ENCODE measurements at regions not wholly inside any gene's neighbourhood (a gene's known extent, or its start where the extent isn't known, plus 50 kb on each side); places are given as distances from the start of the nearest gene placed in this dataset.
"Not testable (repeated sequence)": the region's sequence is repeated elsewhere in the genome, so short reads cannot be mapped to it uniquely, and the experiment has no call there.

DNA sequence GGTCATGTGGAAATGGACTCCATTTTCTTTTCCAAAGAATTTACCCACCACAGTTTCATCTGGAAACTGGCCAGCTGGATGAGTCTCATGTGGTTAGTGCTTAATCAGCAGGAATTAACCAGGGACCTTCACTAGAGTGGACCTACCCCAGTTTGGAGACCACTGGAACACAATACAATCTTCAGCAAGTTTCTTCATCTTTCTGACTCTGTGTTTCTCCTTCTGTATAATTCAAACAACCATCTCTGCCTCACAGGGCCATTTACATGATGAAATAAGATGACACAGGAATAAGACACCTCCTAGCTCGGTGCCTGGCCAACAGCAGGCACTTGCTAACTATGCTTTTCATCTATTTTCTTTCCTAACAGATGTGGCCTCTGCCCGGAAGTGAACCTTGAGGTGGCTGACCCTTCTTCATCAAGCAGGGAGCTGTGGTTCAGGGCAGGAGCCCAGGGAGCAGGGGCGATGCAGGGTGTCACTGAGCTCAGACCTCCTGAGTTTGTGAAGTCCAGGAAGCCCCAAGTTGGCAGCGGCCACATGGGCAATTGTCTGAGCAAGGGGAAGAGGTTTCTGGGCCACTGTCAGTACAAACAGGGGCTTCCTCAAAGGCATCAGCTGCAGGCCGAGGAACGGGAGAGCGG, 98.8 kb downstream of the SOD2 start:
- no peak for DNase-seq

DNA sequence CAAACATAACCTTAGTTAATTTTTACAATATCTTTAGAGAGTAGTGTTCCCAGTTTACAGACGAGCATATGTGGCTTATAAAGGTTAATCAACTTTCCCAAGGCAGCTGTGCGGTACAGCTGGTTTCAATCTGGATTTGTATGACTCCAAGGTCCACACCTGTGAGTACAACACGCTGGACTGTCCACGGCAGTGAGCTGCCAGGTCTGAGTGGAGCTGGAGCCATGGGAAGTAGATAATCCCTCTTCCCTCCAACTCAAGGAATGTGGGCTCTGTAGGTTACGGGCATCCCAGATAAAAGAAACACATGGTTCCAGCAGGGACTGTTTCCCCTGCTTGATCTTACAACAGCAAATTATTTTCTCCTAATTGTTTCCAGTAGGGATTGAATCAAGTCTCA, 102.2 kb downstream of the SOD2 start:
- no peak for DNase-seq

DNA sequence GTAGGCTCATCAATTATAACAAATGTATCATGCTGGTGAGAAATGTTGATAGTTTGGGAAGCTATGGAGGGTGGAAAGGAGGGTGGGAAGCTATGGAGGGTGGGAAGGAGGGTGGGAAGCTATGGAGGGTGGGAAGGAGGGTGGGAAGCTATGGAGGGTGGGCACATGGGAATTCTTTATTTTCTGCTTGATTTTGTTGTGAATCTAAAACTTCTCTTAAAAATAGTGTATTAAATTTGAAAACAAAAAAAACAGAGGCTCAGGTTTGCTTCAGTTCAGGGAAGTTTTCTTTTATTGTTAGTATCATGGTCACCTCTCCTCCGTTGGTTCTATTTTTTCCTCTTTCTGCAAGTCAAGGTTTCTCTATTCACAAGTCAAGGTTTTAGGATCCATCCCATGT, 106.4 kb downstream of the SOD2 start:
- DNase-seq: no peak

DNA sequence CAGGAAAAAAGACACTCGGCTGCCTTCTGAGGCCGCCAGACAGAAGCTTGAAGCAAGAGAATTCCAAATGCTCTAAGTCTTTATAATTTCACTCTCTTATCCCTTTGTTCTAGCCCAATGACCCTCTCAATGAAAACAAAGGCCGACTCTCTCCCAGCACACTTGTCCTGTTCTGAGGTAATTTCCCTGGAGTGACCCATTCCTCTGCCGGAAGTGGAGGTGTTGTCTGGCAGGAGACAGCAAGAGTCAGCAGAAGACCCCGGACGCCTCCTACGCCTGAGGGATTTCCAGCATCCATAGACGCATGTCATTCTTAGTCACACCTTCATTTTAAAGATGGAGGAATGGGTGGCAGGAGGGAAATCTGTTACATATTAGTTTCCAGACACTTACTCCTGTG, 110.3 kb downstream of the SOD2 start:
- DNase-seq: no peak

DNA sequence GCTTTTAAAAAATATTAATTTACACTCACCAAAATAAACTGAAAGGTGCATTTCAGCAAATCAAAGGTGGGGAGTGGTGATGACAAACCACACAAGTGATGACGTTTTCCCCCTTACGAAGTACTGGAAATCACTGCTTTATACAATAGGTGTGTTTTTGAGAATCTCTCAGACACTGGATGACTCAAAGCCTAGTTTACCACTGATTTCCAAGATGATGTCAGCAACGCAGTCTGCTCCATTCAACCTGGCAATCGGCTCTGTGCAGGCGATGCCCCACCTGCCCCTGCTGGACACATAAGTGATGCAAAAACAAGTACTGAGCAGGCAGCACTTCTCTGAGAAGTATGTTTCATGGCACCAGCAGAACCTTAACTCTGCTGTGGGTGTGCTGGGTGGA, 114.4 kb downstream of the SOD2 start:
- DNase-seq: no peak

DNA sequence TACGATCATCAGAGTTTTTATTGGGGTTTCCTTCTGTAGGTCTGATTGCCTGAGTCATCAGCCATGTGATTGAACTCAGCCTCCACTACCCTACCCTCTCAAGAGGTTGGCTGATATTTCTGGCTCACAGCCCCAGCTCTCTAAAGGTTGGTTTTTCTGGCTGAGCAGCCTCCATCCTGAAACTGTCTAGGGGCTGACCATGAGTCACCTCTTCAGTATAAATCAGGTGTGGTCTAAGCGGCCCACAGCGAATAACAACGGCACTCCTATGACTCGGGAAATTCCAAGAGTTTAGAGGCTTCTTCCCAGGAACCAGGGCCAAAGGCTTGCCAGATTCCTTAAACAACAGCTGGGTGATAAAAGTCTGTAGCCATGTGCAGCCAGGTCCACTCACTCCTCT, 115.5 kb downstream of the SOD2 start:
- DNase-seq: no peak

DNA sequence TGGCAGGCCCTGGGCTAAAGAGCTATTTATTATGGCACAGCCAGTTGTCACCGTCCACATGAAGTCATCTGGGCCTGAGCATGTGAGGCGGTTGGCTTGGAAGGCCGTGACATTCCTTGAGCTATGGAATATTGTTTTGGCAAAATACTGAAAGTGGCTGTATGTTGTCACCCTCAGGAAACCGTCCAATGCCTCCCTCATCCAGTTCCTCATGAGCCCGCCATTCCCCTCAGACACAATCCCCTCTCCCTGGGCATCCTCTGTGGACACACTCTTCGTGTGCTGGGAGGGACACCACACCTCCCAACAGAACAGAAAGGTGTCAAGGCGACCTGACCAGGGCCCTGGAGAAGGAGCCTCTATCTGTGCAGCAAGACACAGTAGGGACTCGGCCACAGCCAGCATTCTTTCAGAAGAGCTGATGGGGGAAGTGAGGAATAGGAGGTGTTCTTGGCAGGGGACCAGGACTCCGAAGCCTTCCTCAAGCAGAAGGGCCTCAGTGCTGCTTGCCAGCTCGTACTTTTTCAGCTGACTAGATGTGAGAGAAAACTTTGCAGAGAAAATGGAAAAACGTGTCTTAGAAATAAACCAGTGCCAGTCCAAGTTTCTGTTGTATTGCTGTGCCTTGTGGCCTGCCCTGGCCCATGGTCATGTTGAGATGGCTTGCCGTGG, 120.5 kb downstream of the SOD2 start:
- no peak for DNase-seq

DNA sequence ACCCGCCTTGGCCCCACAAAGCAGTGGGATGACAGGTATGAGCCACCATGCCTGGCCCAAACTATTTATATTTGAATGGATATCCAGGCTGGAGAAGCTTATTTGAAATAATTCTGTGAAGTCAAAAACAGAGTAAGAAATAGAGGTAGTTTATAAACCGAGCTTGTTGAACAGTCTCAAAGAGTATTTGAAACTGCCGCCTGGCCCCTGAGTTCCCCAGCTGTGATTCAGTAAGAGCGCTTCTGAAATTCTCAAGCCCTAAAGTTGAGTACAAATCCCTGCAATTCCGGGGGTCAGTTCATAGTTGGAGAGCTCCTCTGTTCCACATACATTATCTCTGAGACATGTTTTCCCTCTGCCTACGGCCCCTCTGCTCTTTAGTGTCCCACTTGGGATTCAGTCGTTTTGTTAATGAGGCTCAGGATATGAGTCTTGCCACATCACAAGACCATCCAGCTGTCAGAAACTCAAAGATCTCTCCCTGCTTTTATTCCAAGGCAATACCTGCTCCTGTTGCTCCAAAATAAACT, 127.8 kb downstream of the SOD2 start:
- no peak for DNase-seq

DNA sequence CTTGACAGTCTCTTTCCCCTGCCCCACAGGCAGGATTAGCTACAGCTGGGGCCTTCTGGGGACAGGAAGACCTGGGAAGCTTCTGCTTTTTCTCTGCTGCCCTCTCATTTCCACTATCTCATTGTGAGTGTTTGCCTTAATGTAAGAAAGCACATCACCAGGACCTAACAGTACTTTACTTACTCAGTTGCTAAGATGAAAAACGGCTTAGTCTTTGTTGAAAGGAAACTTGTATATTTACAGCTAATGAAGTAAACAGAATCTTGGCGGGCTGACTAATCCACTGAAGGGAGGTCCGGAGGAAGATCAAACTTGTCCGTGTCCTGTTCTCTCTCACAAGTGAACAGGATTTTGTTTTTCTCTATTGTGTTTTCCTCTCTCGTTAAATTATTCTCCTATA, 128.6 kb downstream of the SOD2 start:
- DNase-seq: no peak

DNA sequence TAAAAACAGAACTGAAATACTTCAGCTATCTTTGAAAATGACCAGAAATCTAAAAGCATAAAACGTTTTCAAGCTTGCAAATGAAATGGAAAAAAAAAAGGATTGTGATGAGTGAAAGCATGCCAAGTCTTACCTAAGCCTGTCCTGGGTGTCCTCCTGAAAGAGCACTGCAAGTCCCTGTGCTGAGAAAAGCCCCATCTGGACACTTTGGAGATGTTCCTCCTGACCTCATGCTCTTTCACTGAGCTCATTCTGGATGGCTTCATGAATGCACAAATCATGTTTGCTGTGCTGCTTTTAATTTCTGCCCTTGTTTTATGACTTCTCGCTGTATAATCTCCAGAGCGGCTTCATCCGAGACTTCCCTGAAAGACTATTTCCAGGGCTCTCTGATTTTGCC, 136.0 kb downstream of the SOD2 start:
- DNase-seq: no peak

DNA sequence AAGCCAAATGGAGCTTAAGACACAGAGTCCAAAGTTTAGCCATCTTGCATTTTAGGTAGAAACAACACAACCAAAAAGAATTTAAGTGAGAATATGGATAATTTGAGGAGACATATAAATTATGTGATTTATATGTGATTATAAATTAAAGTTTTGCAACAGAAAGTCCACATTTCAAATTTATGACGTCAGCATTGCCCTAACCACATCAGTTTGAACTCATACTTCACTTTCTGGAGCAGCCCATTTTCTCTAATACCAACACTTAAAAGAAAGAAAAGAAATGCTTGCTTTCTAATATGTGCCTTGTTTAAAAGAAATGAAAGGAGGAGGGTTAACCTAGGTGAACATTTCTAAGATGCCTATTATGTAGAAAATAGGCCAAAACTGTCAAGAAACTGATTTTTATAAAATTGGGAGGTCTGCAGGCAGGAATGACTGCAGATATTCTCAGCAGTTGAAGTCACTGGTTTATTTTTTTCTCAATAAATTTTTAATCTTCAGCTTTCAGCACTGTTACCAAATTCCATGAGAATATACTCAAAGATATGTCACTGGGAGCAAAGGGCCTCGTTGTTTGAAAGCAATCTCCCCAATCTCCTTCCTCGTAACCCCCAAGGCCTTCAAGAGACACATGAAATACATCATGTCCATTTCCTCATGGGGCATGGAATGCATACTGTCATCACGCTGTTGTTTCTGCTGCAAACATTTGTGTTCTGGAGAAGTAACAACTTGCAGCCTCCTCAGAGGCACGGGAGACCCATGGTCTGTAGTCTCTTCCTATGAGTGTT, 137.8 kb downstream of the SOD2 start:
- no peak for DNase-seq

DNA sequence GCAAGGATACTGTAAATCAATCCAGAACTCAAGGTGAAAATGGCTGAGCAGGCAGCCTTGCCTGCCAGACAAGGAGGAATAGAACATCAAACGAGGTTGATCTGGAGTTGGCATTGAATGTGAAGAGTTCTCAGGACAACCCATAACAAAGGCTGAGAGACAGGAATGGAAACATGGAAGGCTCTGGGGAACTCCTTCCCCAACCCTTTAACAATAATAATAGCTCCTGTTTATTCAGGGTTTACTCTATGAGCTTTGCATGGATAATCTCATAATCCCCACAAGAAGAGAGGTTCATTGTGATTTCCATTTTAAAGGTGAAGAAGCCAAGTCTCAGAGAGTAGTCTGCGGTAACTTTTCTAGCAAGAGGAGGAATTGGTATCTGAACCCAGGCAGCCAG, 151.7 kb downstream of the SOD2 start:
- no peak for DNase-seq

DNA sequence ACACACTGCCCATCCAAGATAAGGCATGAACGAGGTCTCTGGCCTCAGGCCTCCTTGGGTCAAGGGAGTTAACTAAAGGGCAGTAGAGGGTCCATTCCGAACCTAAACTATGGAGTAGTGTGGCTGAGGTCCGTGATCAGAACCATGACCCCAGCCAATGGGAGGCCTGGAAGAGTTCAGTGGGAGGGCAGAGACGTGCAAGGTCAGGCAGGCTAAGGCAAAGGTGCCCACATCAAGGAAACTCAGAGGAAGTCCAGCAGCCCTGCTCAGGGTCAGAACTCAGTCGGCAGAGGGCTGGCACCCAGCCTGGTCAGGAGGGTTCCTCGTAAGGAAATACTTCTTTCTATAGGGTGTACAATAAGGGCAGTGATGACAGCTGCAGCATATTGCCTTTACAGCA, 152.2 kb downstream of the SOD2 start:
- DNase-seq: no peak

DNA sequence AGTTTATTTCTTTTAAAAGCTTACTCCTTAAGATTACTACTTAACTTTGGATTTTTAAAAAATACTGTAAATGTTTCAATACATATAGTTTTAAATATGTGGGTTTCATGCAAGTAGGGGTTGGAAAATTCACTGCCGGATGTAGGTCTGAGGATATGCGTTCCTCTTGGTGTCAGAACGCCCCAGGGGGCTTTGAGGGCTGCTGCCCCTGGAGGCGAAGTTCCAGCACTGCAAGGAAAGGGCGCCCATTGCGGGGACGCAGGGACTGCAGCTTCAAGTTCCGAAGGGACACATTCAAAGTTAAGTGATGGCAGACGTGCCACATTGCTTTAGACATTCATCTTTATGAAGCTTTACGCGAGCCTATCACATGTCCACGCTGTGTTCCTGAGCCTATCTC, 152.9 kb downstream of the SOD2 start:
- DNase-seq: no peak

DNA sequence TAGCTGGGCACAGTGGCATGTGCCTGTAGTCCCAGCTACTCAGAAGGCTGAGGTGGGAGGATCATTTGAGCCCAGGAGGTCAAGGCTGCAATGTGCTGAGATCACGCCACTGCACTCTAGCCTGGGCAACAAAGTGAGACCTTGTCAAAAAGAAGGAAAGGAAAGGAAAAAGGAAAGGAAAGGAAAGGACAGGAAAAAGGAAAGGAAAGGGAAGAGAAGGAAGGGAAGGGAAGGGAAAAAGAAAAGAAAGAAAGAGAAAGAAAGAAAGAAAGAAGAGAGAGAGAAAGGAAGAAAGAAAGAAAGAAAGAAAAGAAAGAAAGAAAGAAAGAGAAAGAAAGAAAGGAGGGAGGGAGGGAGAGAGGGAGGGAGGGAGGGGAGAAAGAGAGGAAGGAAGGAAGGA, 155.0 kb downstream of the SOD2 start:
- not testable (repeated sequence) for DNase-seq

DNA sequence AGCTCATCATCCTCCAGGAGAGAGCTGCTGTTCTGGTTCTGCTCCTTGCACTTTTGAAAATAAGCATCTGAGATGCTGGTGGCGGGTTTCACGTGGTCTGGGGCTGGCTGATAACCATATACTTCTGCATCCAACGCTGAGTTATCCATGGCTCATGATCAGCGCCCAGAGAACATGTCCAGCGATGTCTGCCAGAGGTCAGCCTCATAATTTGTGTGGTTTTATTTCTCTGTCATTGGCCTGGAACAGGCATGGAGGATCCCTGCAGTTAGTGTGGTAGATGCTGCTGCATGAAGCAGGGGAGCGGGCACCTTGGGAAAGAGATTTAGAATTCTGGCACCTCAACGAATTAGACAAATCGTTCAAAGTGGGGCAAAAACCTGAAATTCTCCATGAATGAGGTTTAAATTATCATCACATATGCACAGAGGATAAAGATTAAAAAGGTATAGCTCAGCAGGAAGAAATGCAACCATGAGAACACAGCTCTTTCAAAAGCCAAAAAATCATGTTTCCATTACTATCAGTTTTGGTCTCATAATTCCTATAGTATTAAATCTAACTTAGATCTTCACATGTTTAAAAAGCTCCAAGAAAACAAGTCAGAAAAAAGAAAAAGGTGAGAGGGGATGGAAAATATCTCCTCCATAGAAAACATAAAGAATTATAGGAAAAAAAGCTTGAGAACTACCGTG, 157.2 kb downstream of the SOD2 start:
- no peak for DNase-seq

DNA sequence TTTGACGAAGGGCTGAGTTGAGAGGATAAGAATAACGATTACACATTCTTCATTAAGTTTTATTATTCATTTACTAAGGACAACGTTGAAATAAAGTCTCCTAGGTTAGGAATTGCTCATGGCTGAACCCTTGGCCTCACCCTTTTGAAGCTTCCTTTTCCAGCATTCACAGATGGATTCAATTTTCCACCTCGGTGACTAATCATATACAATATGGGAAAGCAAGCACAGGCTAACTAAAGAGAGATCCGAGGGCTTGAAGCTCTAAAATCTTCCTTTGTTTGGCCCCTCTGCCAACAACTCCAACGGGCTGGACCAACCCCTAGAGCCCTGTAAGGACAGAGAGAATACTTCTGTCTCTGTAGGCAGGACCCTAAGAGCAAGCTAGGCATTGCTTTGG, 159.5 kb downstream of the SOD2 start:
- no peak for DNase-seq

DNA sequence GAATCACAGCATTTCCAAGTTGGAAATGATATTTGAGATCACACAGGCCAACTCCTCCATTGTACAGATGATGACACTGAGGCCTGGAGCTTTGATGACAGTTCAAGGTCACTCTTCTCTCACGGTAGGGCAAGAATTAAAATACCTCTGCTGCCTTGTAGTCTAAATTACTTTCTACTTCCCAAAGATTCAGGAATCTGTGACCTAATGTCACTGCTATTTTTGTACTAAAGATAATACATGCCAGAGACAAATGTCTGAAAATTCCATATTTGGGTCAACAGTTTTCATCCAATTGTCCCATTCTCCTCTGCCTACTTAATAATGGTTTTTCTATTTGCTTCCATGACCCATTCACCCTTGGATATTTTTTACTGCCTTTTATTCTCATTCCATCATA, 160.0 kb downstream of the SOD2 start:
- no peak for DNase-seq

DNA sequence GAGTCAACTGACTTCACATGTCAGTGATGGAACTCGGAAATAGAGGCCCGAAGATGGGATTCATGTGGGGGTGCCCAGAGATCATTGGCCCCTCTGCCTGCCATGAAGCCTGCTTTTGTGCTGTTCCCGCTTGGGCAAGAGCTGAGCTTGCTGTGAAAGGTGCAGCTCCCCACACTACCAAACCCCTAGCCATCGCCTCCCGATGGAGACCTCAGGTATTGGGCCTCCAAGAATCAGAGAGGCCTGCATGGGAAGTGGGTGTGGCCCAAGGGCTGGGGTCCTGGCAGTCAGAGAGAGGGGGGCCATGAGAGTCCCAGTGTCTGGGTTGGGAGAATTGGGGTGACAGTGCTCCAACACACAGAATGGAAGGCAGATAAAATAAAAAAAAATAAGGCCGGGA, 160.9 kb downstream of the SOD2 start:
- no peak for DNase-seq

DNA sequence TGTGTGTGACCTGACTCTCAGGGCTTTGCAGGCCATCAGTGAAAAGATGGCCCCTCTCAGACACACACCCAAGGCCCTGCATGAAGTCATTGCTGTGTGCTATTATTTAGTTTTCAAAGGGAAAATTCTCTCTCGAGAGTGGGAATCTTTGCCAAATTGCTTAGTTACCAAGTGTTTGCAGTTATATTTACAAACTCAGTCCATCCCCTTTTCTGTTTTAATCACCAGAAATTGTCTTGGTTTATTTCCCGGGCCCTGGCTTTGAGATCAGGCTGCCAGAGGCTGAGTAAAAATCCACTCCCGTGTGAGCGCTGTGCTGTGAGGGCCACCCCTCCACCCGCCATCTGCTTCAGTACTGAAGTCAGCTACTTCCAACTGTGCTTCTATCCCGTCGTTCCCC, 163.1 kb downstream of the SOD2 start:
- peak in 1 of 2 donors; percentile 41 for DNase-seq

DNA sequence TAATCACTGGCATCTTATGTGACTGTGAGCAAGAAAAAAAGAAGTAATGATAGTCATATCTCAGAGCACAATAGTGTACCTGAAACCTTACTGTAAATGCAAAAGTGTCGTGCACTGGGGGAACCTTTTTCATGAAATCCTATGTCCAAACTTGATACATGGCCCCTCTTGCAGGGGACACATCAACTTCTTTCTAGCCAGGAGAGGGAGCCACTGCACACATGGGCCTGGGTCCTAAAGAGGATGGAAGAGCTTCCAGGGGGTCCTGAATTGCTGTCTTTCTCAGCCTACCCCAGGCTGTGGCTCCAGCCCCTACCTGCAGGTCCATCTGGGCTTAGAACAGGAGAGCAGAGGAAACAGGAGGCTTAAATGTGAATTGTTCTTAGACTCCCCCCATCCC, 165.7 kb downstream of the SOD2 start:
- no peak for DNase-seq

DNA sequence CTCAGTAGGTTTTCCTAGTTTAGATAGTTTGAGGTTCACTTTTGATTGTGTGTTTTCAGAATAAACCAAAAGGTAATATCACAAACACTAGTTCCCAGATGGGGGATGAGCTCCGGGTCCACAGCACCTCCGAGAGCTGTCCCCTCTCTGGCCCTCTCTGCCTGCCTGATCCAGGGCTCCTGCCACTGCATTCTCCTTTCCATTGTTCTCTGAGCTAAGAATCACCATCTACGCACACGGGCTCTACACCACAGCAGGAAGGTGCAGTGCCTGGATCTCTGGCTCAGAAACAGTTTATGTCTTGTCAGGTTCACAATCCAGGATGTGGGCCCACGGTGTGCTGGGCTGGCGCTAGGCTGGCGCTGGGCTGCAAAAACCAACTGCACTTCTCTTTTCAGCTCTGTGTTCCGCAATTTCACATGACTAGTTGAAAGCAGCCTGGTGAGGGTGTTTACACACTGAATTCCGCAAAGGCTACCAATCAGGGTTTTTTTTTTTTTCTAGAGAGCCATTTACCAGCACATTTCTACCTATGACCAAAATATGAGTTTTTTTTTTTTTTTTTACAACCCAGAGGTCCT, 167.5 kb downstream of the SOD2 start:
- DNase-seq: no peak
